Upper lobe of left lung (tissue), 4 donors: ENCODE measurements at regions not wholly inside any gene's neighbourhood (a gene's known extent, or its start where the extent isn't known, plus 50 kb on each side); places are given as distances from the start of the nearest gene placed in this dataset.

Source experiments
- POLR2A ChIP-seq, 4 donors: fragments of 450-650 bp; IDR thresholded peaks; one replicate each; pipeline ENCODE4 v1.5.1; 2016 to 2017; ENCODE audit warnings: antibody characterized with exemption in 4 of 4, mild to moderate bottlenecking in 2 of 4
- TF ChIP-seq, protein P1 (sequence below), 6 experiments: fragments of 450-650 bp in 4 of 6; fragments of 200-600 bp in 2 of 6; sonication (generic) in 2 of 6; IDR thresholded peaks; one replicate each; pipeline ENCODE4 v1.5.1; 2016 to 2019; ENCODE audit warnings: antibody characterized with exemption in 6 of 6

- TF ChIP-seq, protein P1, sequence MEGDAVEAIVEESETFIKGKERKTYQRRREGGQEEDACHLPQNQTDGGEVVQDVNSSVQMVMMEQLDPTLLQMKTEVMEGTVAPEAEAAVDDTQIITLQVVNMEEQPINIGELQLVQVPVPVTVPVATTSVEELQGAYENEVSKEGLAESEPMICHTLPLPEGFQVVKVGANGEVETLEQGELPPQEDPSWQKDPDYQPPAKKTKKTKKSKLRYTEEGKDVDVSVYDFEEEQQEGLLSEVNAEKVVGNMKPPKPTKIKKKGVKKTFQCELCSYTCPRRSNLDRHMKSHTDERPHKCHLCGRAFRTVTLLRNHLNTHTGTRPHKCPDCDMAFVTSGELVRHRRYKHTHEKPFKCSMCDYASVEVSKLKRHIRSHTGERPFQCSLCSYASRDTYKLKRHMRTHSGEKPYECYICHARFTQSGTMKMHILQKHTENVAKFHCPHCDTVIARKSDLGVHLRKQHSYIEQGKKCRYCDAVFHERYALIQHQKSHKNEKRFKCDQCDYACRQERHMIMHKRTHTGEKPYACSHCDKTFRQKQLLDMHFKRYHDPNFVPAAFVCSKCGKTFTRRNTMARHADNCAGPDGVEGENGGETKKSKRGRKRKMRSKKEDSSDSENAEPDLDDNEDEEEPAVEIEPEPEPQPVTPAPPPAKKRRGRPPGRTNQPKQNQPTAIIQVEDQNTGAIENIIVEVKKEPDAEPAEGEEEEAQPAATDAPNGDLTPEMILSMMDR (IDR thresholded peaks at IDR 0.05), result no peak
- no peak for TF ChIP-seq POLR2A (IDR thresholded peaks at IDR 0.05)
Measured at GRCh38 chr5:118479285-118479684, 509.1 kb downstream of the DTWD2 start.
